CD4-positive, alpha-beta T cell treated with Interleukin-6 at 100 ng/mL for 8 hours (primary cell): ENCODE measurements at regions not wholly inside any gene's neighbourhood (a gene's known extent, or its start where the extent isn't known, plus 50 kb on each side); places are given as distances from the start of the nearest gene placed in this dataset.
"Not testable (repeated sequence)": the region's sequence is repeated elsewhere in the genome, so short reads cannot be mapped to it uniquely, and the experiment has no call there.

Source experiments
- DNase-seq: peaks from one replicate; pipeline ENCODE4 v3.0.0-alpha.2; 2020; ENCODE audit warnings: mixed read lengths, low spot score

- no peak for DNase-seq
These were observed 204.6 kb upstream of the SLIT2 start for GRCh38 chr4:20046931-20047677.

DNA sequence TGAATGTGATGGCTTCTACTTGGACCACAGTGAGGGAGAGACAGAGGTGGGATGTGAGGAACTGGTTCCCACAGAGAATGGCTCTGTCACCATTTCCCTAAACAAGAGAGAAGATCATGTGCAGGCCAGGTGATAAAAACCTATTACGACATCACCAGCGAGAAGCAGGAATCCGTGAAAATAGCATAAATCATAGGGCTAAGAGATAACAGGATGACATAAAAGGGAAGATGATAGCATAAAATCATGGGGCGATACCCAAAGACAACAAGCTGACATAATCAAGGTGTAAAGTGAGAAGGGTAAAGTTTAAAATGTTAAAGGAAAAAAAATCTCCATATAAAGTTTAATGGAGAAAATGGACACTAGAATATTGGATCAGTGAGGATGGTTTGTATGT is 205.5 kb upstream of the SLIT2 start:
- no peak for DNase-seq

DNA sequence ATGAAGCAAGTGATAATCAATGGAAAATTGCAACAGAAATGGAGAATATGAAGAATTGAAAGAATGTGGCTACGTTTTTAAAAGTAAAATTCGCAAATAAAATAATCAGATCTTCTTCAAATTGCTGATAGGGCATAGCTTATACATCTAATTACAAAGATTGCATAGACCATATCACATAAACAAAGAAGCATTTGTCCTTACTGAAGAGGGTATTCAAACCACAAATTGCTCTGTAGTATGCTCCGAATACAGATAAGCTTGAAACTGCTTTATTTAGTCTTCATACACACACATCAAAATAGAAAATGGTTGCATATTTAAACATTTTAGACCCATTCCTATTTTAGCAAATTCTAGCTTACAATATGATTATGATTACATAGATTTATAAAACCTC is 206.7 kb upstream of the SLIT2 start:
- DNase-seq, result no peak

- DNase-seq, result no peak
These were observed 207.2 kb upstream of the SLIT2 start for GRCh38 chr4:20044502-20044911.

DNA sequence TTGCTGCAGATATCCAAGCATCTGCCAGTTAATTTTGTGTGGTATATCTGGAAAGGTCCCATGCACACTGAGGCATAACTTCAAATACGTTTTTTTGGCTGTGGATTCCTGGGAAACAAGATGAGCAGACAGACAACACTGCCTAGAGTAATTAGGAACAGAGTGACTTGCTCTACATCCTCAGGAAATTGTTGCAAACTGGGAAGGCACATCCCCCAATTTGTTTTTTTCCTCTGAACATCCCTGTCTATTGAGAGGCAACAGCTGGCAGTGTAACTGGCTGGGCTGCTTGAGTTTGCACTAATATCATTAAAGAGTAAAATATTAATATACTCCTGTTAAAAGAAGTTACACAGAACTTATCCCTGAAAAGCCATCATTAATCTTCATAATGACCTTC is 207.7 kb upstream of the SLIT2 start:
- no peak for DNase-seq

GRCh38 chr4:20042769-20043168 is 208.9 kb upstream of the SLIT2 start:
- no peak for DNase-seq

DNA sequence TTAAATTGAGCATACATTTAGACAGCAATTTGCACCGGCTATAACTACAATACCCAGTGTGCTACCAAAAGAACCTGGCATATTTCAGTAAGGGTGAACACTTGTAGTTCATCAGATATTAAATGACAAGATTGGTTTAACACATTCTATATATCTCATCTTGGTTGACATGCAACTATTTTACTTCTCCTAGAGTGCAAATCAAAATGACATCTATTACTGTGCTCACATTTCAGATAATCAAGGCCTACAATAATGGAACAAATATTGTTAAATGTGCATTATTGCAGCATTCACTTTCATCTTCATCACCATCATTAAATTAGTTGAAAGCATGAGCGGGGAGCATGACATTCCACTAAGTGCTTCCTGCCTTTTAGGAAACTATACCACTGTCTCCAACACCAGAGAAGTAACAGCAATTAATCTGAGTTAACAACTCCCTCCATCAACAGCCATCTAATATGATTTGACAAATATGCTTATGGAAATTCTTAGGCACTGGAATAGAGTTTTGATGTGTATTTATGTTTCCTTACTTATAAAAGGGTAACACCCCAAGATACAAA is 209.8 kb upstream of the SLIT2 start:
- DNase-seq, result no peak

DNA sequence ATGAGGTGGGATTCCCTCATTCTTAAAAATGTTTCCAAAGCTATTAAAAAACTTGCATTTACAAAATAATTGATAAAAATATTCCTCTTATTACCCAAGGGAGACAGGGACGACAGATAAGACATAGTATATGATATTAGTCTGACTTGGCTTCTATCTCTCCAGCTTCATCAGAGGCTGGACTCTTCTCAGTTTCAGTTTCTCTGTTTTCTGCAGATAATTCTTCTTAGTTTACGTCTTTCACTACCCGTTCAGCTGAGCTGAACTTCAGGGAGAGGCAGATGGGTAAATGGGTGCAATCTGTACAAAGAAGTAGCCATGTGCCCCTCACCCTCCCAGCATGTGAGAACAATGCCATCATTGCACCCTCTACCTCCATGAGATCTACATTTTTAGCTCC is 214.0 kb upstream of the SLIT2 start:
- no peak for DNase-seq

GRCh38 chr4:20030108-20030507 is 221.6 kb upstream of the SLIT2 start:
- no peak for DNase-seq

GRCh38 chr4:20028645-20029044 is 223.1 kb upstream of the SLIT2 start:
- no peak for DNase-seq

- no peak for DNase-seq
These were observed 225.2 kb upstream of the SLIT2 start for GRCh38 chr4:20026456-20026855.

DNA sequence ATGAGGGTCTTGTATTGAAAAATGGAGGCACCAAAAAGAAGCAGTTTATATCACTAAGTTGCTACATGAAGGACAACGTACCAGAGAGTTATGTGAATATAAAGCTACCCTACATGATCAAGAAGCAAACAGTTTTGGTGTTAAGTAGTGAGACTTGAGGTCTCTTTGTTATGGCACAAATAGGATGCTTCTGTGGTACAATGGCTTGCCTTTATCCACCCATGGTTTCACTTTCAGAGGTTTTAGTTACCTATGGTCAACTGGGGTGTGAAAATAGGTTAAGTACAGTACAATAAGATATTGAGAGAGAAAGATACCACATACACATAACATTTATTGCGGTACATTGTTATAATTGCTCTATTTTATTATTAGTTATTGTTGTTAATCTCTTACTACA is 229.2 kb upstream of the SLIT2 start:
- DNase-seq, result no peak

- DNase-seq, result no peak
These were observed 231.6 kb upstream of the SLIT2 start for GRCh38 chr4:20020056-20020455.

DNA sequence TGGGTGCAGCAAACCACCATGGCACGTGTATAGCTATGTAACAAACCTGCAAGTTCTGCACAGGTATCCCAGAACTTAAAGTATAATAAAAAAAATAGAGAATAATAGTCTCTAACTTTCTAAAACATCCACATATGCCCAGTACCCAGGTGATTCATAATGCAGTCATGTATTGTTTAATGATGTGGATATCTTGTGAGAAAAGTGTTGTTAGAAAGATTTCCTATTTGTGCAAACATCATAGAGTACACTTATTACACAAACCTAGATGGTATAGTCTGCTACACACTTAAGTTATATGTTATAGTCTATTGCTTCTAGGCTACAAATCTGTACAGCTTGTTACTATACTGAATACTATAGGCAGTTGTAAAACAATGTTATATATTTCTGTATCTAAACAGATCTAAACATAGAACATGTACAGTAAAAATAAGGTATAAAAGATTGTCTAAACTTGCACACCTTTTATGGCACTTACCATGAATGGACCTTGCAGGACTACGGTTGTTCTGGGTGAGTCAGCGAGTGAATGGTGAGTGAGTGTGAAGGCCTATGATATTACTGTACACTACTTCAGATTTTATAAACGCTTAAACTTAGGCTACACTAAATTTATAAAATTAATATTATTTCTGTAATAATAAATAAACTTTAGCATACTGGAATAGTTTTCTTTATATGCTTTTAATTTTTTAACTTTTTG is 232.2 kb upstream of the SLIT2 start:
- DNase-seq, result no peak

DNA sequence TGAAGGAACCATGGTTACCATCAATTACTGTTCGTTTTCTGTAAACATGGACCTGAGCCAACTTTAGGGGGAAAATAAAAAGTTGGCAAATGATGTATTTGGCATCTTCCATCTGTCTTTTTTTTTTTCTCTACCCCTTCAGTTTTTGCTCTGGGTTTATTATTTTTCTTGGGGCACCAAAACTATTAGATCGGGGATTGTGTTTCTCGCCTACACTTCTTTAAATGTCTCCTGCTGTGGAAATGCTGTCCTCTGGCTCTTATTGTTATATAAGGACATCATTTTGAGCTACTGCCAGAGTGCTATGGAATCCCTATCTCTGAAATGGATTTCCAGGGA is 234.0 kb upstream of the SLIT2 start:
- DNase-seq, result no peak

GRCh38 chr4:20017070-20017776 is 234.5 kb upstream of the SLIT2 start:
- no peak for DNase-seq

DNA sequence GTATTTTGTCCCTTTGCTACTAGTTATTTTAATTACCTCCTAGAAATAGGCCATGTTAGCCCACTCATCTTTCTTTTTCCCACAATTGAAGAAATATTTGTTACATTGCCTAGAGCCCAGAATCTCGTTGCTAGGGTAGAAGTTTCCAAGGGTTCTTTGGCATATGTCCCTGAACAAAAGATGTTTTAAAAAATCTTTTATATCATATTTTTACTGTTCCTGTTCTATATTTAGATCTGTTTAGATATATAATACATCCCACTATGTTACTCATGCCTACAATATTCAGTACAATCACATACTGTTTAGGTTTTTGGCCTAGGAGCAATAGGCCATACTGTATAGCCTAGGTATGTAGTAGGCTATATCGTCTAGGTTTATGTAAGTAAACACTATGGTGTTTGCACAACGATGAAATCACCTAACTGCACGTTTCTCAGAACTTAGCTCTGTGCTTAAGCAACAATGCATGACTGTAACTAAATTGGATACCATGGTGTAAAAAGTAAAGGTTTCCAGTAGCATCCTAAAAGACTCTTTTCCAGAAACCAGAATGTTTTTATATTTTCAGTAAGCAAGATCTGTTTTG is 236.0 kb upstream of the SLIT2 start:
- DNase-seq, result no peak

DNA sequence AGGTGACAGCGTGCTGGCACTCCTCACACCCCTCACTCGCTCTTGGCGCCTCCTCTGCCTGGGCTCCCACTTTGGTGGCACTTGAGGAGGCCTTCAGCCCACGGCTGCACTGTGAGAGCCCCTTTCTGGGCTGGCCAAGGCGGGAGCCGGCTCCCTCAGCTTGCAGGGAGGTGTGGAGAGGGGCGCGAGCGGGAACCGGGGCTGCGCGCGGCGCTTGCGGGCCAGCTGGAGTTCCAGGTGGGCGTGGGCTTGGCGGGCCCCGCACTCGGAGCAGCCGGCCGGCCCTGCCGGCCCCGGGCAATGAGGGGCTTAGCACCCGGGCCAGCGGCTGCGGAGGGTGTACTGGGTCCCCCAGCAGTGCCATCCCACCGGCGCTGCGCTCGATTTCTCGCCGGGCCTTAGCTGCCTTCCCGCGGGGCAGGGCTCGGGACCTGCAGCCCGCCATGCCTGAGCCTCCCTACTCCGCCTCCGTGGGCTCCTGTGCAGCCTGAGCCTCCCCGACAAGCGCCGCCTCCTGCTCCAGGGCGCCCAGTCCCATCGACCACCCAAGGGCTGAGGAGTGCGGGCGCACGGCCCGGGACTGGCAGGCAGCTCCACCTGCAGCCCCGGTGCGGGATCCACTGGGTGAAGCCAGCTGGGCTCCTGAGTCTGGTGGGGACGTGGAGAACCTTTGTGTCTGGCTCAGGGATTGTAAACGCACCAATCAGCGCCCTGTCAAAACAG is 247.7 kb upstream of the SLIT2 start:
- not testable (repeated sequence) for DNase-seq

- DNase-seq, result no peak
These were observed 251.8 kb upstream of the SLIT2 start for GRCh38 chr4:19999775-20000414.

DNA sequence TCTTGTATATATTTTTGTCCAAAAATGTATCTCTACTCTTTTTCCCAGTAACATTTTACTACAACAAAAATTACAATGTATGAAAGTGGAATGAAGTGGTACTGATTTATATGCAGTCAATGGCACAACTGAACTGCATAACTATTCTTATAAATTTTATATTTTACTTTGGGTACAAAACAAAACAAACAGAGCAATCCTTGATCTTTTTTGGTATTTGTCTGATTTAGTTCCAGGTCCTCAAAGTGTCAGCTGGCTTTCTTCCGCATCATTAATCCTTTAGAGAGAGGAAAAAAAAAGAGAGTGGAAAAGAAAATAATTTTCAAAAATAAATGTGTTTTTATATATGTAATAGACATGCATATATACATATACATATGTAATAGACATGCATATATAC is 252.4 kb upstream of the SLIT2 start:
- DNase-seq, result no peak

DNA sequence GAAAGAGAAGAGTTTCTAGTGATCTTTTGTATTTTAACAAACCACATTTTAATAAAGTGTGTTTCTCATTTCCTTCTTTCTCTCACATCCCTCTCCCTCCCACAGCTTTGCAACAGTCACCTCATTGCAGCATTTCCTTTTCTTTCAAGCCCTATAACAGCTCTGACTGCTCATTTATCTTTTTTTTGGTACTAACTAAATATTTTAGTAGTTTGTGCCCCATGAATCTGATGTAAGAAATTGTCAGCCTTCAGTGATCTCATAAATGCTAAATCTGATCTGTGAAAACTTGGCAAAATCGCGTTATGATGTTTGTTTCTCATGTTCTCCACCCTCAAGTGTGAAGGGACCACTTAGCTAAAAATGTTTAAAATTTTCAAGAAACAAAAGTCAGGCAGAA is 258.5 kb upstream of the SLIT2 start:
- DNase-seq, result no peak
